GM12878 (cell line): ENCODE measurements at regions not wholly inside any gene's neighbourhood (a gene's known extent, or its start where the extent isn't known, plus 50 kb on each side); places are given as distances from the start of the nearest gene placed in this dataset.
"Not testable (repeated sequence)": the region's sequence is repeated elsewhere in the genome, so short reads cannot be mapped to it uniquely, and the experiment has no call there.

Source experiments
- ATAC-seq: fragments of 200-7000 bp; cut with Tn5 transposase; 3 replicates; pipeline ENCODE4 v1.9.1; 2020; ENCODE audit warnings: mild to moderate bottlenecking, moderate library complexity
- BruUV-seq: library from RNA; stranded (reverse); fragments of 400-500 nt; replicated peaks from 2 replicates; lab custom pipeline; 2021; lab: Mats Ljungman, UMichigan
- CTCF ChIA-PET: fragments of 300-600 bp; sonication (Branson Sonifier 250); formaldehyde crosslinking; extraction: SDS; loops from one replicate; lab custom pipeline; 2021; ENCODE audit warnings: inconsistent platforms; lab: Yijun Ruan, JAX
- POLR2A ChIA-PET: fragments of 350-600 bp; formaldehyde crosslinking; extraction: SDS; loops from one replicate; lab custom pipeline; 2021; ENCODE audit warnings: inconsistent platforms; lab: Charles Lee
- RAD21 ChIA-PET: fragments of 300-600 bp; sonication (Branson Sonifier 250); formaldehyde crosslinking; loops from one replicate; lab custom pipeline; 2023; ENCODE audit warnings: antibody characterized with exemption; ENCODE audit not compliant: unreplicated experiment; lab: Charles Lee
- SMC1A ChIA-PET: fragments of 300-600 bp; sonication (Branson Sonifier 250); formaldehyde crosslinking; loops from one replicate; lab custom pipeline; 2023; ENCODE audit not compliant: unreplicated experiment, uncharacterized antibody; lab: Charles Lee
- DNase-seq: peaks from one replicate; pipeline ENCODE4 v3.0.0-alpha.2; 2011; ENCODE audit warnings: low read depth, low spot score
- FAIRE-seq: peaks from 3 replicates; lab custom pipeline; 2011; peaks lifted over from hg19 to GRCh38; lab: Jason Lieb, UNC
- H2AFZ ChIP-seq: 2 replicates; pipeline ENCODE4 v1.6.0; 2011; ENCODE audit warnings: low read depth, low read length, control low read depth; ENCODE audit not compliant: control insufficient read depth
- H3K27ac ChIP-seq: 2 replicates; pipeline ENCODE4 v1.5.1; 2011; ENCODE audit warnings: control low read depth; ENCODE audit not compliant: control insufficient read depth, insufficient read depth
- H3K27me3 ChIP-seq, 2 experiments: replicated peaks in 1 of 2; 2 replicates each; pipeline versions ENCODE4 v1.6.0 to v1.6.1; 2011; ENCODE audit warnings: low read length in 1 of 2; ENCODE audit not compliant: control insufficient read depth in 2 of 2, insufficient read depth in 2 of 2
- H3K36me3 ChIP-seq, 2 experiments: 2 replicates each; pipeline ENCODE4 v1.5.1; 2011; ENCODE audit warnings: low read length in 1 of 2; ENCODE audit not compliant: control insufficient read depth in 2 of 2, insufficient read depth in 2 of 2
- H3K4me1 ChIP-seq: 2 replicates; pipeline ENCODE4 v1.6.1; 2011; ENCODE audit warnings: mild to moderate bottlenecking, low read length, moderate library complexity, mixed read lengths; ENCODE audit not compliant: control insufficient read depth, insufficient read depth
- H3K4me2 ChIP-seq: 2 replicates; pipeline ENCODE4 v1.6.0; 2011; ENCODE audit warnings: control low read depth; ENCODE audit not compliant: control insufficient read depth, insufficient read depth
- H3K4me3 ChIP-seq: fragments of 200-600 bp; sonication (generic); 2 replicates; pipeline ENCODE4 v1.5.1; 2016
- H3K79me2 ChIP-seq: 2 replicates; pipeline ENCODE4 v1.6.0; 2011; ENCODE audit warnings: low read length; ENCODE audit not compliant: control insufficient read depth, insufficient read depth
- H3K9ac ChIP-seq: 2 replicates; pipeline ENCODE4 v1.8.0; 2011; ENCODE audit warnings: low read length, control low read depth, mixed read lengths; ENCODE audit not compliant: control insufficient read depth, insufficient read depth
- H3K9me3 ChIP-seq: replicated peaks from 3 replicates; pipeline ENCODE4 v1.5.1; 2011; ENCODE audit warnings: mild to moderate bottlenecking, low read length; ENCODE audit not compliant: control insufficient read depth, insufficient read depth
- H4K20me1 ChIP-seq: 2 replicates; pipeline ENCODE4 v1.6.0; 2011; ENCODE audit not compliant: control insufficient read depth, insufficient read depth
- ASH2L ChIP-seq: fragments of 300-600, 200-600 bp; sonication (generic); IDR thresholded peaks from 2 replicates; pipeline ENCODE4 v1.6.1; 2017; ENCODE audit warnings: low read depth, mild to moderate bottlenecking, borderline replicate concordance
- BACH1 ChIP-seq: fragments of 450-650 bp; IDR thresholded peaks from 2 replicates; pipeline ENCODE4 v1.6.1; 2017; ENCODE audit warnings: mild to moderate bottlenecking, borderline replicate concordance
- BRCA1 ChIP-seq: IDR thresholded peaks from 2 replicates; pipeline ENCODE4 v1.6.1; 2011; ENCODE audit warnings: low read depth, low read length, improper control_type of control experiment
- CHD4 ChIP-seq: fragments of 200-600 bp; sonication (generic); IDR thresholded peaks from 2 replicates; pipeline ENCODE4 v1.6.1; 2016; ENCODE audit warnings: mild to moderate bottlenecking
- E2F4 ChIP-seq: IDR thresholded peaks from 2 replicates; pipeline ENCODE4 v1.6.1; 2012; ENCODE audit warnings: low read depth, low read length, improper control_type of control experiment
- MTA2 ChIP-seq: fragments of 450-650 bp; IDR thresholded peaks from 2 replicates; pipeline ENCODE4 v1.6.1; 2016; ENCODE audit warnings: low read depth, mild to moderate bottlenecking, moderate library complexity
- PML ChIP-seq: IDR thresholded peaks from 2 replicates; pipeline ENCODE4 v1.6.1; 2012; ENCODE audit warnings: low read length, inconsistent platforms
- POLR2AphosphoS5 ChIP-seq: IDR thresholded peaks from 2 replicates; pipeline ENCODE4 v1.6.1; 2011; ENCODE audit warnings: mild to moderate bottlenecking, low read length, inconsistent platforms
- SPI1 ChIP-seq: IDR thresholded peaks from 2 replicates; pipeline ENCODE4 v1.6.1; 2011; ENCODE audit warnings: low read depth, mild to moderate bottlenecking, low read length, moderate library complexity, borderline replicate concordance; ENCODE audit not compliant: insufficient read depth
- STAT3 ChIP-seq: IDR thresholded peaks from 2 replicates; pipeline ENCODE4 v1.6.1; 2011; ENCODE audit warnings: low read depth, low read length, improper control_type of control experiment
- TARDBP ChIP-seq: IDR thresholded peaks from 2 replicates; pipeline ENCODE4 v1.6.1; 2016; ENCODE audit warnings: borderline replicate concordance
- WRNIP1 ChIP-seq: IDR thresholded peaks from 2 replicates; pipeline ENCODE4 v1.6.1; 2011; ENCODE audit warnings: low read depth, low read length, improper control_type of control experiment, borderline replicate concordance
- ZNF207 ChIP-seq: fragments of 450-650 bp; IDR thresholded peaks from 2 replicates; pipeline ENCODE4 v1.6.1; 2014; ENCODE audit warnings: antibody characterized with exemption, mild to moderate bottlenecking, borderline replicate concordance
- WGBS: methylation state at CpG from one replicate; pipeline ENCODE4 v1.1.6; 2016; ENCODE audit warnings: low lambda C conversion rate; ENCODE audit not compliant: insufficient replicate concordance, insufficient coverage; ENCODE audit errors: missing lambda C conversion rate; 5-methylcytosine and 5-hydroxymethylcytosine counted together
- in situ Hi-C: fragments of 300-500 bp; cut with MboI; formaldehyde crosslinking; loops from 9 replicates; pipeline ENCODE4 v1.14.3; 2018; ENCODE audit warnings: mixed read lengths
- intact Hi-C: fragments of 100-400 bp; cut with micrococcal nuclease; formaldehyde crosslinking; loops from one replicate; pipeline ENCODE4 v1.14.2; 2022; ENCODE audit not compliant: unreplicated experiment
- TF ChIP-seq, protein P1 (sequence below): fragments of 450-650 bp; IDR thresholded peaks from 2 replicates; pipeline ENCODE4 v1.6.1; 2016; ENCODE audit warnings: mild to moderate bottlenecking
- TF ChIP-seq, protein P2 (sequence below): fragments of 450-650 bp; IDR thresholded peaks from 2 replicates; pipeline ENCODE4 v1.6.1; 2018; ENCODE audit warnings: mild to moderate bottlenecking, low read depth, moderate library complexity; ENCODE audit not compliant: partially characterized antibody

GRCh38 chr5:99470636-99471035 lies 541.8 kb upstream of the CHD1 start:
- intact Hi-C loops, FAIRE-seq, CTCF ChIA-PET, H2AFZ ChIP-seq, DNase-seq, H3K4me2 ChIP-seq, POLR2A ChIA-PET, H3K9ac ChIP-seq, in situ Hi-C loops, H3K27ac ChIP-seq, H3K9me3 ChIP-seq, BruUV-seq, RAD21 ChIA-PET, ATAC-seq, H3K79me2 ChIP-seq, H3K4me1 ChIP-seq, H3K27me3 ChIP-seq, H4K20me1 ChIP-seq, H3K4me3 ChIP-seq, H3K36me3 ChIP-seq, SMC1A ChIA-PET: not testable (repeated sequence)
- 2% methylated on average over 3 of the region's 3 CpGs for WGBS

DNA sequence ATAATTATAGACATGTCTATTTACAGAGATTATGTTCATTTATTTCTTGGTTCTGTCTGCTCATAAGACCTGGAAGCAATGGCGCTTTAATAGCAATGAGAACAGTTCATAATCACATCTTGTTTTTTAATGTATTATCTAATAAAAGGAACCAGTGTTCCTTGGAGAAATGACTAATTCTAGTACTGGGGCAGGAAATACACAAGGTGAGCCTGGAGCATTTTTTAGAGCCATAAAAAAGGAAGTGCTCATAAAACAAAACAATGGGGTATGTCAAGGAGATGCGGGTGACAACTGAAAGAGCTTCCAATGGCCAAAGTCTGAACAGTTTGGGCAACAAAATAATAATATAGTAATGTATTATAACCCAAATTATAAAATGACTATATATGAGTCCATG lies 531.9 kb upstream of the CHD1 start:
- Histone ChIP-seq H3K9ac (no peak overlapping the region), H3K36me3 (no peaks in the 10 kb centered on the region), H4K20me1 (no peaks in the 10 kb centered on the region), H3K79me2 (no peaks in the 10 kb centered on the region), H3K27ac (no peak overlapping the region), H3K27me3 (no peaks in the 10 kb centered on the region), H2AFZ (no peak overlapping the region), H3K4me1 (no peaks in the 10 kb centered on the region), H3K4me3 (no peak overlapping the region), H3K4me2 (no peak overlapping the region), H3K9me3 (no peaks in the 10 kb centered on the region)
- in situ Hi-C loops: no loop called here
- intact Hi-C loops: no loop called here
- SMC1A ChIA-PET: no interaction called here
- 40% methylated on average over 2 of the region's 2 CpGs for WGBS
- POLR2A ChIA-PET: no interaction called here
- DNase-seq (no peak), ATAC-seq (no peak), FAIRE-seq (no peak)
- no TSS peak for BruUV-seq
- RAD21 ChIA-PET: no interaction called here
- CTCF ChIA-PET: no interaction called here
- no peak for TF ChIP-seq STAT3
- no peak for TF ChIP-seq POLR2AphosphoS5
- TF ChIP-seq PML: no peak
- TF ChIP-seq BRCA1: no peak
- TF ChIP-seq BACH1: no peak
- TF ChIP-seq, protein P1, sequence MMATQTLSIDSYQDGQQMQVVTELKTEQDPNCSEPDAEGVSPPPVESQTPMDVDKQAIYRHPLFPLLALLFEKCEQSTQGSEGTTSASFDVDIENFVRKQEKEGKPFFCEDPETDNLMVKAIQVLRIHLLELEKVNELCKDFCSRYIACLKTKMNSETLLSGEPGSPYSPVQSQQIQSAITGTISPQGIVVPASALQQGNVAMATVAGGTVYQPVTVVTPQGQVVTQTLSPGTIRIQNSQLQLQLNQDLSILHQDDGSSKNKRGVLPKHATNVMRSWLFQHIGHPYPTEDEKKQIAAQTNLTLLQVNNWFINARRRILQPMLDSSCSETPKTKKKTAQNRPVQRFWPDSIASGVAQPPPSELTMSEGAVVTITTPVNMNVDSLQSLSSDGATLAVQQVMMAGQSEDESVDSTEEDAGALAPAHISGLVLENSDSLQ: no peak
- no peak for TF ChIP-seq ASH2L
- TF ChIP-seq E2F4: no peak
- TF ChIP-seq CHD4: no peak
- TF ChIP-seq MTA2: no peak
- no peak for TF ChIP-seq WRNIP1
- no peak for TF ChIP-seq TARDBP
- TF ChIP-seq ZNF207: no peak
- TF ChIP-seq SPI1: no peak
- TF ChIP-seq, protein P2, sequence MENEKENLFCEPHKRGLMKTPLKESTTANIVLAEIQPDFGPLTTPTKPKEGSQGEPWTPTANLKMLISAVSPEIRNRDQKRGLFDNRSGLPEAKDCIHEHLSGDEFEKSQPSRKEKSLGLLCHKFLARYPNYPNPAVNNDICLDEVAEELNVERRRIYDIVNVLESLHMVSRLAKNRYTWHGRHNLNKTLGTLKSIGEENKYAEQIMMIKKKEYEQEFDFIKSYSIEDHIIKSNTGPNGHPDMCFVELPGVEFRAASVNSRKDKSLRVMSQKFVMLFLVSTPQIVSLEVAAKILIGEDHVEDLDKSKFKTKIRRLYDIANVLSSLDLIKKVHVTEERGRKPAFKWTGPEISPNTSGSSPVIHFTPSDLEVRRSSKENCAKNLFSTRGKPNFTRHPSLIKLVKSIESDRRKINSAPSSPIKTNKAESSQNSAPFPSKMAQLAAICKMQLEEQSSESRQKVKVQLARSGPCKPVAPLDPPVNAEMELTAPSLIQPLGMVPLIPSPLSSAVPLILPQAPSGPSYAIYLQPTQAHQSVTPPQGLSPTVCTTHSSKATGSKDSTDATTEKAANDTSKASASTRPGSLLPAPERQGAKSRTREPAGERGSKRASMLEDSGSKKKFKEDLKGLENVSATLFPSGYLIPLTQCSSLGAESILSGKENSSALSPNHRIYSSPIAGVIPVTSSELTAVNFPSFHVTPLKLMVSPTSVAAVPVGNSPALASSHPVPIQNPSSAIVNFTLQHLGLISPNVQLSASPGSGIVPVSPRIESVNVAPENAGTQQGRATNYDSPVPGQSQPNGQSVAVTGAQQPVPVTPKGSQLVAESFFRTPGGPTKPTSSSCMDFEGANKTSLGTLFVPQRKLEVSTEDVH: no peak
